CD14-positive monocyte (primary cell): ENCODE measurements at regions not wholly inside any gene's neighbourhood (a gene's known extent, or its start where the extent isn't known, plus 50 kb on each side); places are given as distances from the start of the nearest gene placed in this dataset.

Experiments used
- DNase-seq, 3 donors: peaks; one replicate each; pipeline ENCODE4 v3.0.0-alpha.2; 2011 to 2022
- H2AFZ ChIP-seq: 2 replicates; pipeline ENCODE4 v1.6.0; 2012; ENCODE audit warnings: mild to moderate bottlenecking, low read depth, low read length, inconsistent platforms; ENCODE audit not compliant: insufficient read depth, poor library complexity, severe bottlenecking
- H3K27ac ChIP-seq, 2 donors: 1 replicate in 1 of 2; 2 replicates in 1 of 2; pipeline ENCODE4 v1.5.1; 2012 to 2013; ENCODE audit warnings: low read length in 2 of 2, control low read depth in 1 of 2, inconsistent platforms in 1 of 2, low read depth in 1 of 2, mild to moderate bottlenecking in 1 of 2
- H3K27me3 ChIP-seq, 2 donors: one replicate each; pipeline versions ENCODE4 v1.6.0 to v1.6.1; 2011 to 2013; ENCODE audit warnings: low read length in 2 of 2; ENCODE audit not compliant: control insufficient read depth in 2 of 2, insufficient read depth in 2 of 2
- H3K36me3 ChIP-seq, 2 donors: replicated peaks in 1 of 2; 1 replicate in 1 of 2; 2 replicates in 1 of 2; pipeline versions ENCODE4 v1.5.1 to v1.6.1; 2012 to 2013; ENCODE audit warnings: low read length in 2 of 2, control low read depth in 1 of 2, inconsistent platforms in 1 of 2, mild to moderate bottlenecking in 1 of 2; ENCODE audit not compliant: insufficient read depth in 2 of 2, control insufficient read depth in 1 of 2
- H3K4me1 ChIP-seq, 2 donors: 1 replicate in 1 of 2; 2 replicates in 1 of 2; pipeline versions ENCODE4 v1.5.1 to v1.6.1; 2012 to 2013; ENCODE audit warnings: low read length in 2 of 2, control low read depth in 1 of 2, inconsistent platforms in 1 of 2, mild to moderate bottlenecking in 1 of 2, moderate library complexity in 1 of 2; ENCODE audit not compliant: insufficient read depth in 2 of 2, control insufficient read depth in 1 of 2
- H3K4me2 ChIP-seq: replicated peaks from 2 replicates; pipeline ENCODE3; 2012; ENCODE audit warnings: low read length, moderate library complexity, mild to moderate bottlenecking; ENCODE audit not compliant: poor library complexity, severe bottlenecking; ENCODE audit errors: extremely low read depth
- H3K4me3 ChIP-seq, 3 experiments: fragments of 200-600 bp in 1 of 3; sonication (generic) in 1 of 3; replicated peaks in 1 of 3; 1 replicate in 2 of 3; 2 replicates in 1 of 3; pipeline ENCODE4 v1.5.1; 2011 to 2013; ENCODE audit warnings: low read length in 3 of 3, mild to moderate bottlenecking in 3 of 3, control low read depth in 2 of 3, low read depth in 2 of 3, inconsistent platforms in 1 of 3, moderate library complexity in 1 of 3
- H3K79me2 ChIP-seq: 2 replicates; pipeline ENCODE4 v1.6.0; 2012; ENCODE audit warnings: mild to moderate bottlenecking, control low read depth, inconsistent platforms, low read length, moderate library complexity; ENCODE audit not compliant: insufficient read depth
- H3K9ac ChIP-seq: 2 replicates; pipeline ENCODE4 v1.6.0; 2017; ENCODE audit warnings: low read length, mild to moderate bottlenecking; ENCODE audit not compliant: insufficient read depth, poor library complexity, severe bottlenecking
- H3K9me3 ChIP-seq, 2 donors: replicated peaks in 1 of 2; 1 replicate in 1 of 2; 2 replicates in 1 of 2; pipeline versions ENCODE4 v1.5.1 to v1.6.1; 2012 to 2013; ENCODE audit warnings: low read length in 2 of 2, control low read depth in 1 of 2; ENCODE audit not compliant: control insufficient read depth in 1 of 2, insufficient read depth in 1 of 2
- H4K20me1 ChIP-seq: 2 replicates; pipeline ENCODE4 v1.6.0; 2012; ENCODE audit warnings: mild to moderate bottlenecking, low read length, control low read depth, moderate library complexity; ENCODE audit not compliant: insufficient read depth
- H3K27ac Mint-ChIP-seq, 7 donors: one replicate each; pipeline ENCODE4 v1.8.0; 2020; ENCODE audit warnings: mild to moderate bottlenecking in 7 of 7, mixed read lengths in 7 of 7, moderate library complexity in 6 of 7, inconsistent platforms in 2 of 7
- H3K27me3 Mint-ChIP-seq, 3 donors: one replicate each; pipeline ENCODE4 v1.8.0; 2021 to 2022; ENCODE audit warnings: low read depth in 3 of 3, mild to moderate bottlenecking in 3 of 3, mixed read lengths in 3 of 3, moderate library complexity in 3 of 3, inconsistent platforms in 1 of 3
- H3K36me3 Mint-ChIP-seq, 2 donors: one replicate each; pipeline ENCODE4 v1.8.0; 2020; ENCODE audit warnings: mixed read lengths in 2 of 2, inconsistent platforms in 1 of 2, mild to moderate bottlenecking in 1 of 2
- H3K4me1 Mint-ChIP-seq: one replicate; pipeline ENCODE4 v1.8.0; 2020; ENCODE audit warnings: mild to moderate bottlenecking, mixed read lengths
- H3K4me3 Mint-ChIP-seq, 2 donors: one replicate each; pipeline ENCODE4 v1.8.0; 2020; ENCODE audit warnings: mild to moderate bottlenecking in 2 of 2, mixed read lengths in 2 of 2, moderate library complexity in 1 of 2
- H3K9me3 Mint-ChIP-seq, 7 donors: one replicate each; pipeline ENCODE4 v1.8.0; 2020 to 2022; ENCODE audit warnings: mixed read lengths in 7 of 7, mild to moderate bottlenecking in 6 of 7, moderate library complexity in 6 of 7, inconsistent platforms in 2 of 7
- WGBS: methylation state at CpG from one replicate; pipeline ENCODE4 v1.1.5; 2013; ENCODE audit warnings: missing lambda C conversion rate; ENCODE audit not compliant: insufficient coverage; 5-methylcytosine and 5-hydroxymethylcytosine counted together
- intact Hi-C, 2 donors: fragments of 100-400 bp; cut with micrococcal nuclease; formaldehyde crosslinking; loops; one replicate each; pipeline versions ENCODE4 v1.15.0 to v1.15.1; 2023
- TF ChIP-seq, protein P1 (sequence below): fragments of 200-600 bp; IDR thresholded peaks from one replicate; pipeline ENCODE4 v1.8.0; 2022; ENCODE audit warnings: antibody characterized with exemption, mild to moderate bottlenecking

DNA sequence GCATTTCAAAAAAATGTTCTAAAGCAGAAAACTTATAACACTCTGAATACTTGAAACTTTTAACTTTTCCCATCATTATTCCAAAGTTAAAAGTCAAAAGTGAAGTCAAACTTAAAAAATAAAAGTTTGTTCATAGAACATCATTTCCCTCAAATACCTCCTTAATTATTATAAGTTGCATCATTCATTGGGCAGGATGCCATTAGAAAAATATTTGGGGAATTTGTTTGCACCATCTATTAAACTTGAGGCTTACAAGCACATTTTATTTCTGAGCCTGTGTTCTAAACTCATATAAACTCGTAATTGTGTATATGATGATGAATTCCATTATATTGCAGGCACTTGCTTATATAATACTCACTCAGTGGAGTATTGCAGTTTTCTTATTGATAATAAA lies 588.0 kb upstream of the NRXN1 start:
- no peaks in the 10 kb centered on the region for H3K4me1 Mint-ChIP-seq
- peaks cover under 1 to 28% (median 7%) of the 10 kb centered on the region in 7 donors for H3K9me3 Mint-ChIP-seq
- H3K27ac Mint-ChIP-seq: no peak overlapping the region
- TF ChIP-seq, protein P1, sequence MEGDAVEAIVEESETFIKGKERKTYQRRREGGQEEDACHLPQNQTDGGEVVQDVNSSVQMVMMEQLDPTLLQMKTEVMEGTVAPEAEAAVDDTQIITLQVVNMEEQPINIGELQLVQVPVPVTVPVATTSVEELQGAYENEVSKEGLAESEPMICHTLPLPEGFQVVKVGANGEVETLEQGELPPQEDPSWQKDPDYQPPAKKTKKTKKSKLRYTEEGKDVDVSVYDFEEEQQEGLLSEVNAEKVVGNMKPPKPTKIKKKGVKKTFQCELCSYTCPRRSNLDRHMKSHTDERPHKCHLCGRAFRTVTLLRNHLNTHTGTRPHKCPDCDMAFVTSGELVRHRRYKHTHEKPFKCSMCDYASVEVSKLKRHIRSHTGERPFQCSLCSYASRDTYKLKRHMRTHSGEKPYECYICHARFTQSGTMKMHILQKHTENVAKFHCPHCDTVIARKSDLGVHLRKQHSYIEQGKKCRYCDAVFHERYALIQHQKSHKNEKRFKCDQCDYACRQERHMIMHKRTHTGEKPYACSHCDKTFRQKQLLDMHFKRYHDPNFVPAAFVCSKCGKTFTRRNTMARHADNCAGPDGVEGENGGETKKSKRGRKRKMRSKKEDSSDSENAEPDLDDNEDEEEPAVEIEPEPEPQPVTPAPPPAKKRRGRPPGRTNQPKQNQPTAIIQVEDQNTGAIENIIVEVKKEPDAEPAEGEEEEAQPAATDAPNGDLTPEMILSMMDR: no peak
- H3K36me3 Mint-ChIP-seq: no peaks in the 10 kb centered on the region
- Histone ChIP-seq H3K79me2 (no peaks in the 10 kb centered on the region), H2AFZ (no peak overlapping the region), H3K27ac (no peak overlapping the region), H3K4me2 (no peak overlapping the region), H3K4me3 (no peak overlapping the region), H4K20me1 (no peaks in the 10 kb centered on the region), H3K4me1 (no peaks in the 10 kb centered on the region), H3K9me3 (peaks cover 5 to 10% of the 10 kb centered on the region in 2 donors), H3K36me3 (no peaks in the 10 kb centered on the region), H3K9ac (no peak overlapping the region), H3K27me3 (no peaks in the 10 kb centered on the region)
- WGBS: no CpG with 5 or more reads among the region's 1 CpG
- H3K27me3 Mint-ChIP-seq: no peaks in the 10 kb centered on the region
- intact Hi-C loops: no loop called here
- H3K4me3 Mint-ChIP-seq: no peak overlapping the region
- DNase-seq: no peak

- intact Hi-C loops: no loop called here
Measured at GRCh38 chr2:51612387-51612786, 580.5 kb upstream of the NRXN1 start.

More at GRCh38 chr2:51612387-51612786, 580.5 kb upstream of the NRXN1 start:
- H3K27me3 ChIP-seq: no peaks in the 10 kb centered on the region
- no peak overlapping the region for H3K27ac Mint-ChIP-seq
- H3K9me3 ChIP-seq: peaks cover 18 to 36% of the 10 kb centered on the region in 2 donors
- H3K4me1 Mint-ChIP-seq: no peaks in the 10 kb centered on the region
- no CpG with 5 or more reads among the region's 3 CpGs for WGBS
- no peak overlapping the region for H3K9ac ChIP-seq
- no peak overlapping the region for H2AFZ ChIP-seq
- no peak overlapping the region for H3K4me3 ChIP-seq
- DNase-seq: no peak
- H3K4me2 ChIP-seq: no peak overlapping the region
- no peaks in the 10 kb centered on the region for H4K20me1 ChIP-seq
- no peak overlapping the region for H3K4me3 Mint-ChIP-seq
- peaks cover 3 to 32% (median 14%) of the 10 kb centered on the region in 7 donors for H3K9me3 Mint-ChIP-seq
- no peaks in the 10 kb centered on the region for H3K27me3 Mint-ChIP-seq
- H3K27ac ChIP-seq: no peak overlapping the region
- H3K36me3 Mint-ChIP-seq: no peaks in the 10 kb centered on the region
- no peaks in the 10 kb centered on the region for H3K4me1 ChIP-seq
- TF ChIP-seq, protein P1: no peak
- no peaks in the 10 kb centered on the region for H3K36me3 ChIP-seq
- H3K79me2 ChIP-seq: no peaks in the 10 kb centered on the region
